ENCODE measurements at regions not wholly inside any gene's neighbourhood (a gene's known extent, or its start where the extent isn't known, plus 50 kb on each side); places are given as distances from the start of the nearest gene placed in this dataset.

DNA sequence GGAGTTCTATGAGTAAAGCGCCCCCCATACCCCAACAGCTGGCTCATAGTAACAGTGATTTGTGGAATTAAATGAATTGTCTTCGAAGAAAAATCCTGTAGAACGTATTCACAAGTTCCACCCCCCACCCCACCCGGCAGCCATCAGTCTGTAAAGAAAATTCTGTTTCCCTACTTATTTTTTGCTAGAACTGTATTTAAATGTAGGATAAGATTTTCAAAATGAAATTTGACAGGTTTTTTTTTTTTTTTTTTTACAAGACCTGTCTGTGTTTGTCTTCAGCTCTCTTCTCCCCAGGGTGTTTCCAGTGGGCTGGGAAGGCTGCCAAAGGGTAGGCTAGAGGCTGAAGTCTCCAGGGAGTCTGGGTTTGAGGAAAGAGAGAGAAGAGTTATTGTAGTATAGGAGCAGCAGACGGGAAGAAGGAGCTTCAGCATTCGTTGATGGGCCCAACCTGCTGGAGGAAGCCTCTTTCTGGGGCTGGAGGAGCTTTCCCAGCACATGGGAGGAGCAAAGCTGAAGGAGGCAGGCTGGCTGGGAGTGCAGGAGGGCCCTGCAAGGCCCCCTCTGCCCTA is 130.6 kb upstream of the SEMA6D start:
- DNase-seq (ENCODE audit: low read depth, low spot score) (no peak), ATAC-seq (no peak)
- no peak overlapping the region for H3K9ac ChIP-seq (ENCODE audit: low read length)
- H3K4me2 ChIP-seq (ENCODE audit: low read length), result no peak overlapping the region
- no peaks in the 10 kb centered on the region for H4K20me1 ChIP-seq (ENCODE audit: insufficient read depth)
- ChIA-PET POLR2A (no interaction called here), CTCF (no interaction called here), RAD21 (ENCODE audit: low non-redundant PET in 1 of 2, low total read pairs in 2 of 2, uncharacterized antibody in 2 of 2, unreplicated experiment in 2 of 2) (no interaction called here)
- no peaks in the 10 kb centered on the region for H3K27me3 ChIP-seq (ENCODE audit: insufficient read depth, low read length)
- BruUV-seq (replicated peaks), result no TSS peak
- H3K79me2 ChIP-seq (ENCODE audit: insufficient read depth, low read length), result no peaks in the 10 kb centered on the region
- intact Hi-C loops (cut with micrococcal nuclease), result no loop called here
- no peak overlapping the region for H3K27ac ChIP-seq (ENCODE audit: low read depth, low read length)
- H3K9me2 ChIP-seq (ENCODE audit: insufficient read depth), result no peaks in the 10 kb centered on the region
- TF ChIP-seq CEBPB (IDR thresholded peaks at IDR 0.05; ENCODE audit: low read depth) (no peak), SRF (IDR thresholded peaks at IDR 0.05; ENCODE audit: low read depth) (no peak), FOSL1 (IDR thresholded peaks at IDR 0.05; ENCODE audit: low read depth) (no peak)
- TF ChIP-seq, protein P1, sequence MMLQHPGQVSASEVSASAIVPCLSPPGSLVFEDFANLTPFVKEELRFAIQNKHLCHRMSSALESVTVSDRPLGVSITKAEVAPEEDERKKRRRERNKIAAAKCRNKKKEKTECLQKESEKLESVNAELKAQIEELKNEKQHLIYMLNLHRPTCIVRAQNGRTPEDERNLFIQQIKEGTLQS (IDR thresholded peaks at IDR 0.05), result no peak
- TF ChIP-seq, protein P2, sequence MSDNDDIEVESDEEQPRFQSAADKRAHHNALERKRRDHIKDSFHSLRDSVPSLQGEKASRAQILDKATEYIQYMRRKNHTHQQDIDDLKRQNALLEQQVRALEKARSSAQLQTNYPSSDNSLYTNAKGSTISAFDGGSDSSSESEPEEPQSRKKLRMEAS (IDR thresholded peaks at IDR 0.05), result no peak
- TF ChIP-seq, protein P3, sequence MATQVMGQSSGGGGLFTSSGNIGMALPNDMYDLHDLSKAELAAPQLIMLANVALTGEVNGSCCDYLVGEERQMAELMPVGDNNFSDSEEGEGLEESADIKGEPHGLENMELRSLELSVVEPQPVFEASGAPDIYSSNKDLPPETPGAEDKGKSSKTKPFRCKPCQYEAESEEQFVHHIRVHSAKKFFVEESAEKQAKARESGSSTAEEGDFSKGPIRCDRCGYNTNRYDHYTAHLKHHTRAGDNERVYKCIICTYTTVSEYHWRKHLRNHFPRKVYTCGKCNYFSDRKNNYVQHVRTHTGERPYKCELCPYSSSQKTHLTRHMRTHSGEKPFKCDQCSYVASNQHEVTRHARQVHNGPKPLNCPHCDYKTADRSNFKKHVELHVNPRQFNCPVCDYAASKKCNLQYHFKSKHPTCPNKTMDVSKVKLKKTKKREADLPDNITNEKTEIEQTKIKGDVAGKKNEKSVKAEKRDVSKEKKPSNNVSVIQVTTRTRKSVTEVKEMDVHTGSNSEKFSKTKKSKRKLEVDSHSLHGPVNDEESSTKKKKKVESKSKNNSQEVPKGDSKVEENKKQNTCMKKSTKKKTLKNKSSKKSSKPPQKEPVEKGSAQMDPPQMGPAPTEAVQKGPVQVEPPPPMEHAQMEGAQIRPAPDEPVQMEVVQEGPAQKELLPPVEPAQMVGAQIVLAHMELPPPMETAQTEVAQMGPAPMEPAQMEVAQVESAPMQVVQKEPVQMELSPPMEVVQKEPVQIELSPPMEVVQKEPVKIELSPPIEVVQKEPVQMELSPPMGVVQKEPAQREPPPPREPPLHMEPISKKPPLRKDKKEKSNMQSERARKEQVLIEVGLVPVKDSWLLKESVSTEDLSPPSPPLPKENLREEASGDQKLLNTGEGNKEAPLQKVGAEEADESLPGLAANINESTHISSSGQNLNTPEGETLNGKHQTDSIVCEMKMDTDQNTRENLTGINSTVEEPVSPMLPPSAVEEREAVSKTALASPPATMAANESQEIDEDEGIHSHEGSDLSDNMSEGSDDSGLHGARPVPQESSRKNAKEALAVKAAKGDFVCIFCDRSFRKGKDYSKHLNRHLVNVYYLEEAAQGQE (IDR thresholded peaks at IDR 0.05; ENCODE audit: low read depth), result no peak
- H3K4me1 ChIP-seq (ENCODE audit: control insufficient read depth in 1 of 2, insufficient read depth in 2 of 2, low read length in 2 of 2), result no peaks in the 10 kb centered on the region
- no peak overlapping the region for H3K4me3 ChIP-seq (replicated peaks in 1 of 2; ENCODE audit: low read depth in 1 of 2, low read length in 2 of 2)
- peaks cover 4 to 47% of the 10 kb centered on the region in 2 experiments; a peak in 2 of 4 replicates for H3K9me3 ChIP-seq (ENCODE audit: control insufficient read depth in 1 of 2, insufficient read depth in 1 of 2, low read depth in 1 of 2, low read length in 2 of 2)
- H3K36me3 ChIP-seq (ENCODE audit: control insufficient read depth in 1 of 2, insufficient read depth in 2 of 2, low read length in 2 of 2), result no peaks in the 10 kb centered on the region
- H2AFZ ChIP-seq (ENCODE audit: low read depth, low read length, poor library complexity, severe bottlenecking), result no peak overlapping the region

Measured in HCT116 (cell line).